Stomach (tissue), 4 donors: ENCODE measurements at regions not wholly inside any gene's neighbourhood (a gene's known extent, or its start where the extent isn't known, plus 50 kb on each side); places are given as distances from the start of the nearest gene placed in this dataset.

ENCODE experiments used
- EP300 ChIP-seq: sonication (generic); formaldehyde crosslinking; IDR thresholded peaks from one replicate; pipeline ENCODE4 v1.6.1; 2017; ENCODE audit warnings: antibody characterized with exemption
- POLR2AphosphoS5 ChIP-seq, 3 donors: sonication (generic); formaldehyde crosslinking; IDR thresholded peaks; one replicate each; pipeline ENCODE4 v1.6.1; 2016; ENCODE audit warnings: antibody characterized with exemption in 3 of 3

GRCh38 chr3:86788371-86788770 lies 202.6 kb downstream of the VGLL3 start:
- TF ChIP-seq EP300 = no peak
- no peak for TF ChIP-seq POLR2AphosphoS5 (IDR thresholded peaks at IDR 0.05)
